Right ventricle myocardium superior (tissue), 1 donor: ENCODE measurements at regions not wholly inside any gene's neighbourhood (a gene's known extent, or its start where the extent isn't known, plus 50 kb on each side); places are given as distances from the start of the nearest gene placed in this dataset.

Experiments
- ATAC-seq: fragments of 200-7000 bp; cut with Tn5 transposase; one replicate; pipeline ENCODE4 v1.9.1; 2020; ENCODE audit warnings: mild to moderate bottlenecking; ENCODE audit not compliant: poor library complexity
- DNase-seq: peaks from one replicate; pipeline ENCODE4 v3.0.0-alpha.2; 2020
- intact Hi-C: fragments of 100-400 bp; cut with DNase I; formaldehyde crosslinking; loops from one replicate; pipeline ENCODE4 v1.11.2; 2022
- donor health status: DM: no; HTN: yes; CAD: no; lungs with severe emphysema.

GRCh38 chr11:113591117-113591516, 115.0 kb downstream of the TMPRSS5 start:
- DNase-seq (no peak), ATAC-seq (no peak)
- intact Hi-C loops = no loop called here

GRCh38 chr11:113587308-113587739, 112.1 kb upstream of the DRD2 start:
- no peak for ATAC-seq
- no peak for DNase-seq
- intact Hi-C loops = no loop called here

- ATAC-seq = no peak
- DNase-seq = no peak
- intact Hi-C loops = no loop called here
Observed at GRCh38 chr11:113584371-113584770, 109.2 kb upstream of the DRD2 start.

GRCh38 chr11:113581713-113582112, 106.5 kb upstream of the DRD2 start:
- DNase-seq = no peak
- peak; percentile 43 for ATAC-seq
- intact Hi-C loops = no loop called here

- ATAC-seq = no peak
- intact Hi-C loops = no loop called here
- no peak for DNase-seq
Observed at GRCh38 chr11:113579292-113579940, 104.2 kb upstream of the DRD2 start.

GRCh38 chr11:113578715-113579250, 103.6 kb upstream of the DRD2 start:
- DNase-seq (no peak), ATAC-seq (no peak)
- intact Hi-C loops = no loop called here

- no peak for DNase-seq
- intact Hi-C loops = no loop called here
- no peak for ATAC-seq
Observed at GRCh38 chr11:113578033-113578380, 102.8 kb upstream of the DRD2 start.

- DNase-seq = no peak
- ATAC-seq = no peak
- intact Hi-C loops = no loop called here
Observed at GRCh38 chr11:113577356-113578032, 102.3 kb upstream of the DRD2 start.

- ATAC-seq = no peak
- DNase-seq = no peak
- intact Hi-C loops = no loop called here
Observed at GRCh38 chr11:113574586-113574985, 99.4 kb upstream of the DRD2 start.

- ATAC-seq = no peak
- intact Hi-C loops = no loop called here
- DNase-seq = no peak
Observed at GRCh38 chr11:113574171-113574570, 99.0 kb upstream of the DRD2 start.

GRCh38 chr11:113572136-113572735, 97.0 kb upstream of the DRD2 start:
- no peak for ATAC-seq
- intact Hi-C loops = no loop called here
- no peak for DNase-seq

GRCh38 chr11:113571531-113571930, 96.3 kb upstream of the DRD2 start:
- intact Hi-C loops = no loop called here
- DNase-seq (no peak), ATAC-seq (no peak)

GRCh38 chr11:113570906-113571305, 95.7 kb upstream of the DRD2 start:
- ATAC-seq = no peak
- DNase-seq = no peak
- intact Hi-C loops = no loop called here

- DNase-seq = no peak
- no peak for ATAC-seq
- intact Hi-C loops = no loop called here
Observed at GRCh38 chr11:113569391-113569790, 94.2 kb upstream of the DRD2 start.

GRCh38 chr11:113568566-113568965, 93.4 kb upstream of the DRD2 start:
- no peak for ATAC-seq
- no peak for DNase-seq
- intact Hi-C loops = no loop called here

GRCh38 chr11:113567867-113568544, 92.8 kb upstream of the DRD2 start:
- no peak for ATAC-seq
- DNase-seq = no peak
- intact Hi-C loops = no loop called here

- no peak for ATAC-seq
- no peak for DNase-seq
- intact Hi-C loops = no loop called here
Observed at GRCh38 chr11:113567097-113567496, 91.9 kb upstream of the DRD2 start.

GRCh38 chr11:113564527-113565130, 89.4 kb upstream of the DRD2 start:
- DNase-seq = no peak
- intact Hi-C loops = no loop called here
- no peak for ATAC-seq
